ENCODE measurements at regions not wholly inside any gene's neighbourhood (a gene's known extent, or its start where the extent isn't known, plus 50 kb on each side); places are given as distances from the start of the nearest gene placed in this dataset.

GRCh38 chr15:25170113-25170731, 215.4 kb downstream of the SNRPN start:
- TF ChIP-seq CTCF (conservative IDR thresholded peaks at IDR 0.05; ENCODE audit: low read length), result no peak
- TF ChIP-seq EZH2phosphoT487 (IDR thresholded peaks at IDR 0.05; ENCODE audit: borderline replicate concordance), result no peak
